GM18907 (cell line): ENCODE measurements at regions not wholly inside any gene's neighbourhood (a gene's known extent, or its start where the extent isn't known, plus 50 kb on each side); places are given as distances from the start of the nearest gene placed in this dataset.

Experiments used
- ATAC-seq: cut with Tn5 transposase; IDR thresholded peaks from one replicate; pipeline ENCODE4 v1.9.1; 2021; ENCODE audit warnings: mild to moderate bottlenecking, moderate library complexity; ENCODE audit not compliant: unreplicated experiment

GRCh38 chr10:3723766-3724165 lies 61.2 kb downstream of the KLF6 start:
- ATAC-seq = no peak

- ATAC-seq = no peak
Measured at GRCh38 chr10:3720228-3721019, 64.6 kb downstream of the KLF6 start.

GRCh38 chr10:3719024-3719843 lies 65.8 kb downstream of the KLF6 start:
- ATAC-seq = no peak

- no peak for ATAC-seq
Measured at GRCh38 chr10:3716093-3716492, 68.9 kb downstream of the KLF6 start.

GRCh38 chr10:3714967-3715366 lies 70.0 kb downstream of the KLF6 start:
- ATAC-seq = no peak

- ATAC-seq = no peak
Measured at GRCh38 chr10:3714531-3714930, 70.5 kb downstream of the KLF6 start.

GRCh38 chr10:3712707-3713106 lies 72.3 kb downstream of the KLF6 start:
- no peak for ATAC-seq

- ATAC-seq = no peak
Measured at GRCh38 chr10:3711918-3712317, 73.1 kb downstream of the KLF6 start.

- no peak for ATAC-seq
Measured at GRCh38 chr10:3710764-3711163, 74.2 kb downstream of the KLF6 start.

GRCh38 chr10:3709456-3710060 lies 75.5 kb downstream of the KLF6 start:
- no peak for ATAC-seq

GRCh38 chr10:3708852-3709251 lies 76.2 kb downstream of the KLF6 start:
- ATAC-seq = no peak

GRCh38 chr10:3704565-3705325 lies 80.3 kb downstream of the KLF6 start:
- no peak for ATAC-seq

GRCh38 chr10:3702569-3702968 lies 82.4 kb downstream of the KLF6 start:
- no peak for ATAC-seq

- ATAC-seq = no peak
Measured at GRCh38 chr10:3702056-3702546, 82.9 kb downstream of the KLF6 start.

GRCh38 chr10:3701491-3701890 lies 83.5 kb downstream of the KLF6 start:
- no peak for ATAC-seq

- no peak for ATAC-seq
Measured at GRCh38 chr10:3700531-3701076, 84.4 kb downstream of the KLF6 start.

- no peak for ATAC-seq
Measured at GRCh38 chr10:3699916-3700315, 85.1 kb downstream of the KLF6 start.

- ATAC-seq = no peak
Measured at GRCh38 chr10:3698312-3698711, 86.7 kb downstream of the KLF6 start.

- no peak for ATAC-seq
Measured at GRCh38 chr10:3693698-3694080, 91.3 kb downstream of the KLF6 start.

- no peak for ATAC-seq
Measured at GRCh38 chr10:3693022-3693697, 91.8 kb downstream of the KLF6 start.
